Effector CD4-positive, alpha-beta T cell (primary cell): ENCODE measurements at regions not wholly inside any gene's neighbourhood (a gene's known extent, or its start where the extent isn't known, plus 50 kb on each side); places are given as distances from the start of the nearest gene placed in this dataset.
"Not testable (repeated sequence)": the region's sequence is repeated elsewhere in the genome, so short reads cannot be mapped to it uniquely, and the experiment has no call there.

Experiments used
- DNase-seq: peaks from one replicate; pipeline ENCODE4 v3.0.0-alpha.2; 2020

GRCh38 chr15:69876064-69876940 lies 221.4 kb downstream of the TLE3 start:
- DNase-seq, result no peak

GRCh38 chr15:69879963-69880362 lies 217.8 kb downstream of the TLE3 start:
- not testable (repeated sequence) for DNase-seq

GRCh38 chr15:69880571-69881301 lies 217.0 kb downstream of the TLE3 start:
- DNase-seq, result no peak

DNA sequence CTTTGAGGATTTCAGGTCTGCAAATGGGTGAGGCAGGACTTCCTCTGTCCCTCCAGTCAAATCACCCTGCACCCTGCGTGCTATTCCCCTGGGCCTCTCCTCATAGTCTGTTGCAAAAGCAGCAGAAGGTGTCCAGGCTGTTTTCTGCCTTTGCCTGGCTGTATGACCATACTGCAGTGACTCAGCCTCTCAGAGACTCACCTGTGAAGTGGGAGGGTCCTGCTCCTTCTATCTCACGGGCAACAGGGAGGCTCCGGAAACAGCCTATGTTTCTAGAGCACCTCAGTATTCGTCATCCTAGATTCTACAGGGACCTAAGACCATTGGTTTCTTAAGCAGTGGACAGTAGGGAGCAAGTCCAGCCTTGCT lies 216.4 kb downstream of the TLE3 start:
- no peak for DNase-seq

DNA sequence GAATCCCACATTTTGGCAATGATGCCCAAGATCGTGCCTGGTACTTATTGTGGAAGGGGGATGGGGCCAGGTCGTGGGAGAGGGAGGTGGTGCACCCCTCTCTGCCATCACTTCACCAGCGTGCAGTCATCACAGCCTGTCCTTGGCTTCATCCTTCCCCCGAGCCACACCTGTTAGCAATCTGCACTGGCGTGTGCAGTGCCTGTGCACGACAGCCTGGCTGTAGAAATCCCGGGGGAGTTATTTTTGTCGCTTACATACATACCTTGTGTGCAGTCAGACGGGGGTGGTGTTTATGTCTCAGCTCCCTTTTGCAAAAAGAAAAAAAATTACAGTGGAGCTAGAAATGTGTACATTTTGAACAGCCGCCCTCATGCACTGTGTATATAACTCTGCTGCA lies 216.0 kb downstream of the TLE3 start:
- DNase-seq, result no peak

DNA sequence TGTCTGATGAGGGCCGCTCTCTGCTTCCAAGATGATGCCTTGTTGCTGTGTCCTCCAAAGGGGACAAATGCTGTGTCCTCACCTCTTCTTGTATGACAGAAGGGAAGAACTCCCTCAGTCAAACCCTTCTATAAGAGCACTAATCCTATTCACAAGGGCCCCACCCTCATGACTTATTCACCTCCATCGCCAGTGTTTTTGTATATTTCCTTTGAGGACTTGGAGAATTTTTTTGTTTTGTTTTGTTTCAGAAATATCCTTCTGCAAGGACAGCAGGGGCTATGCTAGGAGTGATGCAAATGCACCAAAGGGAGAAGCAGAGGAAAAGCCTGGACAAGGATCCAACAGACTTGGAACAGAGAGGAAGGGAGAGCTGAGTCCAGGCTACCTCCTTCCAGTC lies 214.4 kb downstream of the TLE3 start:
- DNase-seq, result no peak

DNA sequence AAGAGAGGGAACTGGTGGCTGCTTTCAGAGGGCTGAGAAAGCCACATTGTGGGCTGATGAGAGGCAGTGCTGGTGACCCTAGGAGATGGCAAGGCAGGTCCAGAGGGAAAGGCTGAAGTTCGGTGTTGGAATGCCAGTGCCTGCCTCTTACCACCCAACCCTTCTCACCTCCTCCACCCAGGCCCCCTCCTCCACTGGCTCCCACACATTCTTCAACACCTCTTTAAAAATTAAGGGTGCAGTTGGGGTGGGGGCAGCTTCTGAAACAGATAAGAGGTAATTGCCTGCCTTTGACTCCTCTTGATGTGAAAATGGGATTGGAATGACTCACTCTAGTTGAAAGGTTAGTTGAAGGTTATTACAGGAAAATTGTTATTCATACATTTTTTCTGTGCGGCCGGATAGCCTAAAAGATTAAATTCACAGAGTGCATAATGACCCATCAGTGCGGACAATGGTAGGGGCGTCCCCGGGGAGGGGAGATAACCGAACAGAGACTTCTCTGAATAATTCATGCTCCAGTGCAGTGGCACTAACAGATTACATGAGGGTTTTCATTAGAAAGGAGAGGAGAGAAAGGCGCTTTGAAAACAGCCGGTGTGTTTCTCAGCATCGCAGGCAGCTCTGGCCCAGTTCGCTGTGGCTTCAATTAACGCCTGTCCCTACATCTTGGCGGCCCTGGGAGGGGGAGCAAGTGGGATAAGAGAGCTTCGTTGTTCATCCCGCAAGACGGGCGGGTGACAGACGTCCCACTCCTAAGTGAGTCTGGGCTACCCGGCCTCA lies 212.4 kb downstream of the TLE3 start:
- DNase-seq, result no peak

DNA sequence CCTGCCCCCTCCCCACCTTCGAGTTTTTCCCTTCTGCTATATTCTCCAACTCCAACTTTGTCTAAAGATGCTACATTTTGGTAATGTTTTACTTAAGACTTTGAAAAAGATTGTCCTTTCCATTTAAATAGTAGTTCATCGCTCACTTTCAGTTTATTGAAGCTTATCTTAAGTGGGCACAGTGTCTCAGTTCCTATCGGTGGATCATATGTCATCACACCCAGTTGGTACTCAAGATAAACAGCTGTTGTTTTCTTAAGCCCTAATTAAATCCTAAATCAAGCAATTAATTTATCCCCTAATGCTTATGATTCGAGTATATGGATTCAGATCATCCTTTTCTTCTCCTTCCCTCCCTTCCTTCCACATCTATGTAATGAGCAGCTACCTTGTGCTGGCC lies 210.7 kb downstream of the TLE3 start:
- no peak for DNase-seq

- no peak for DNase-seq
Observed at GRCh38 chr15:69887553-69887952, 210.2 kb downstream of the TLE3 start.

DNA sequence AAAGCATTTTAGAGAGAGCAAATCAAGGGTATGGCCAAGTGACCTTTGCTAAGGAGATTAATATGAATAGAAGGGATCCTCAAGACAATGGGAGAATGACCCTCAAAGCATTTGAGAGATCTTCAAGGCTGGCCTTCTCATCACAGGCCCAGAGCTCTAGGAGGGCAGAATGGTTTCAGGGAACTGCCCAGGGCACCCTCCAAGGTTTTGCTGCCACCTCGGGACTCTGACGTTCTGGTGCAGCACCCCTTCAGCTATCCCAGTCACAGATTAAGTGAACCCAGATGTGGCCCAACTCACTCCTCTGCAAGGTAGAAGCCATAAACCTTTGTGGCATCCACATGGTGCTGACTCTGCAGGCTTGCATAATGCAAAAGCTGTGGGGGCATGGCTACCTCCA lies 209.3 kb downstream of the TLE3 start:
- DNase-seq, result no peak

DNA sequence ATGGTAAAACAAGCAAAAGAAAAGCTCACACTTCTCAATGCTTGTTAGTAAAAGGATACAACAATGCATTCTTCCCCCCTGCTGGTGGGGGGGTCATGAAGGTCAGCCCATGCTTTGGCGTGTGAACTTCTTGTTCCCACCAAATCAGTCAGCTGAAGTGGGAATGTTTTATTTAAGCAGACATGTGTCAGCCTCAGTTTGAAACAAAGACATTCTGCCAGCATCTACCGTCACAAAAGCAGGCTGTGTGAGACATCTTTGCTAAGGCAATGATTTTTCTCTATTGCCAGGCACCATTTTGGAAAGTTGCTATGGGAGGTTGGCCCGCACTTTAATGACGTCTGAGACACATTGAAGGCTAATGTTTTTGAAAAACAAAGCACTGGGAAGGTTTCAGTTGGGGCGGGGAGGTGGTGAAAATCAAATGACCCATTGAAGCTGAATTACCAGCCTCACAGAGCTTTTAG lies 206.6 kb downstream of the TLE3 start:
- DNase-seq, result no peak

DNA sequence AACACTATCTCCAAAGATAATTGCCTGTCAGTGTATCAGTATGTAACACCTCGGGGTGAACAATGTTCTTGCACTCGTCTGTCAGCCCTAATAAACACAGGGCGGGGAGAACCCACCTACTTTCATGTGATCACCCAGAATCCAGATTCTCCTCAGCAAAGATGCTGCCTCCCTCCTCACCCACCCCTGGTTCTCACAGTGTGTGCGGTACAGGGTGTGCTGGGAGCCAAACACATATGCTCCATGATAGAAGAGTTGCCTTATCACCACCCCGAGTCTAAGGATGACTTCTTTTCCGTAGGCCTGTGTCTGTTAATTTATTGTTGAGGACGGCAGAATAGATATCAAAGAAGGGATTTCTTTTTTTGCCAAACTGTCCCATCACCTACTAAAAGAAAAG lies 206.1 kb downstream of the TLE3 start:
- DNase-seq, result no peak

DNA sequence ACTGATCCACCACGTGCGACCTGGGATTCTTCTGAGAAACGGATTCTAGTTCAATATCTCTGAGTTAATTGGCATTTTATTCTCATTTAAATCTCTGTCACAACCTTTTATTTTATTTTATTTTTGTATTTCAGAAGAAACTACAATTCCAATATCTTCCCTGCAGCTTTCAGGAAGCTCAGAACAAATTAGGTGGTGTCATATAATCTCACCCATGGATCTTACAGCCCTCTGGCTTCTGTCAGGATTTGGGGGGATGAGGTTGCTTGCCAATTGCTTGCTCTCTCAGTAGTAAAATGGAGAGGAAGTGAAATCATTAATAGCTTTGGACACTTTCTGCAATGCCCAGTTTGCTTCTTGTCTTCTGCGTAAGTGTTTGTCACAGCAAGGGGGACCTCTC lies 205.4 kb downstream of the TLE3 start:
- no peak for DNase-seq

DNA sequence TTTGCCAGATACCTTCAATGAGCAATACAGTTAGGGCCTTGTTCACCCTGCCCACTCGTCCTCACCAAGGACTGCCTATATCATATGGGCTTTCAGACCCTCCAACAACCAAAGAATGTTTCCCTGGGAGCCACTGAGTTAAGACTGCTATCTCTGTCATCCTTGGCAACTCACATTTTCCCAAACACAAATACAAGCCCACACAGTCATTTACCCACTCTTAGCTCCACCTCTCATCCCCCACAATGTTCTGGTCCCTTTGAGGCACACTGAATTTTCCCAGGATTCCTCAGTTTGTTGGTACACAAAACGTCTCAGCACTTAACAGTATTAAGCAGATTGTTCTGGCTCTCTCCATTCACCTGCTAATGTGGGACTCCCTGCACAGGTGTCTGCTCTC lies 204.6 kb downstream of the TLE3 start:
- no peak for DNase-seq

DNA sequence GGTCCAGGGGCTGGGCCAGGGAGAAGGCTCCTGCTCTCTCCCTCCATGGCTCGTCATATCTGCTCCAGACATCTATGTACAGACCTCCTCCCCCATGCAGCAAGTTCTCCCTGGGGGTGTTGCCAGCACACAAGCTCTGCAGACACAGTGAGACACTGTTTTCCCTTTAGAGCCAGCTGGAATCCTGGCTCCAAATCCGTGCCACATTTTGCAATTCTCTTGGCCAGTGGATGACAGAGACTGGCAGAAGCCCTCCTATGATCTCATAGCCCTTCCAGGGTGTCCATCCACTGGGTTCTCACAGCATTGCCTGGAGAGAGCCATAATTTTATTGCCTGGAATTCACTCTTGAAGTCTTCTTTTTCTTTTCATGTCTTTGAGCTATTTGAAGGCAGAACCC lies 203.9 kb downstream of the TLE3 start:
- no peak for DNase-seq

- no peak for DNase-seq
Observed at GRCh38 chr15:69895202-69895601, 202.5 kb downstream of the TLE3 start.

GRCh38 chr15:69896606-69897005 lies 201.1 kb downstream of the TLE3 start:
- DNase-seq, result no peak

- no peak for DNase-seq
Observed at GRCh38 chr15:69897061-69897460, 200.7 kb downstream of the TLE3 start.

- no peak for DNase-seq
Observed at GRCh38 chr15:69897471-69898237, 200.1 kb downstream of the TLE3 start.

- DNase-seq, result no peak
Observed at GRCh38 chr15:69898243-69898642, 199.5 kb downstream of the TLE3 start.

GRCh38 chr15:69902414-69903062 lies 195.2 kb downstream of the TLE3 start:
- DNase-seq, result no peak
